ENCODE measurements at regions not wholly inside any gene's neighbourhood (a gene's known extent, or its start where the extent isn't known, plus 50 kb on each side); places are given as distances from the start of the nearest gene placed in this dataset.
A peak's percentile ranks its signal among the peaks of the same experiment; 100 is the strongest.

DNA sequence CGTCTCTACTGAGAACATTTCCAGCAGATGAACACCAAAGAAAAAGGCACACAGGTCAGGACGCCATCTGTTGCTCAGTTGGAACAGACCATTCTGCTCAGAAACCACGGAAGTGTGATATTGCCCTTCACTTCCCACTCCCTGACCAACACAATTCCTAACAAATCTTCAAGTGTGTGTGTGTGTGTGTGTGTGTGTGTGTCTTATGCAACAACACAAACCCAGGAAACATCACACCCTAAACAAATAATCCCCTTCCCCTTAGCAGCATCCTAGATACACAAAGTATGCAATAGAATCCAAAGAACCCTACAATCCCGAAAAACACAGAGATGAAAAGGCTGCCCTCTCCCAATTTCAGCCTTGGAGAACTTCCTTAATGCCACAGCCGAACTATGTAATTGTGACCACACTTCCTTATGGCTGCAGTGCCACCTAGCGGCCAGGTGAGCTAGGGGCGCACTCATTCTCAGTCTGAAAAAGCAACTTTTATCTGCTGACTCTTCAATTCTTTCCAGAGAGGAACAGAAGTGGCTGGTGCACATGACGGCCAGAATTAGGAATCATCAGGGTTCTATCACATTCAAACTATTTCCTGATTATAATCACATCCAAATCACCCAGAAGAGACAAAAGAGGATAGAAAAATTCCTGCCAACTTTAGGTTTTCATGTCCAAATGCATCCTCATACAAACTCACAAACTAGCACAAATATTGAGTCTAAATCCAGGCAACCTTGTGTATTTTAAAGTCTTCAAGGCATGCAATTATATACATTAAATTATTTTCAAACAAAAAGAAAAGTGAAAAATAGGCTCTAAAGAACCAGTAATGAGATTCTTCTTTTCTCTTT lies 164.9 kb downstream of the DHX15 start:
- DNase-seq (ENCODE audit: low spot score), result peak; percentile 85

DNA sequence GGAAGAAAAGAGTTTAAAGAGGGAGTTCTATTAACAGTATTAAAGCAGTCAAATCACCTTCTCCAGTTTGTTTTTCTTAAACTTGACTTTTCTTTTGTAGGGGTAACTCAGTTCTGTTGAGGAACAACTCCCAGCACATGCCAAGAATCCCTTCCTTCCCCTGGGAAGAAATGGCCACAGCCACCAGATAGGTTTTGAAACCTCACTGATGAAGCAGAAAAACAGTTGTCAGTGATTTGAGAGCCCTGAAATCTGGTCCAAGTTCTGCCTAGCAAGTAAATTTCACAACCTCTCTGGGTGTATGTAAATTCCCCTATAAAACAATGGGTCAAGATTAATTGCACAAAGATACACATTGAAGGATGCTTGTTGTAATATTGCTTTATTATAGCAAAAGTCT lies 167.1 kb downstream of the DHX15 start:
- DNase-seq (ENCODE audit: low spot score), result no peak

DNA sequence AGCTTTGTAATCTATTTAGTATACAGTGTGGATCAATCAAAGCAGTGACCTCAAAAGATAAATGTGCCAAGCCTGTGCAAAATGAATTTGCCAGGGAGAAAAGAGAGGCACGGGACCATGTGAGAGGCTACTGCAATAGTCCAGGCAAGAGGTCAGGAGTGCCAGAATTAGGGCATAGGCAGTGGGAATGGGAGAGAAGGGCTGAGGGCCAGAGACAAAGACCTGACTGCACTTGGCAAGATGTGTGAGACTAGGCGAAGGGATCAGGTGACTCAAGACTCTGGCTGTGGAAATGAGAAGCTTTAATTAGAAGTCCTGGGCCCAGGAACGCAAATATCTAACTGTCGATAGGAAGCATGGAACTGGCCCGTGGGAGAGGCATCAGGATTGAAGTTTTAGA lies 168.1 kb downstream of the DHX15 start:
- no peak for DNase-seq (ENCODE audit: low spot score)

DNA sequence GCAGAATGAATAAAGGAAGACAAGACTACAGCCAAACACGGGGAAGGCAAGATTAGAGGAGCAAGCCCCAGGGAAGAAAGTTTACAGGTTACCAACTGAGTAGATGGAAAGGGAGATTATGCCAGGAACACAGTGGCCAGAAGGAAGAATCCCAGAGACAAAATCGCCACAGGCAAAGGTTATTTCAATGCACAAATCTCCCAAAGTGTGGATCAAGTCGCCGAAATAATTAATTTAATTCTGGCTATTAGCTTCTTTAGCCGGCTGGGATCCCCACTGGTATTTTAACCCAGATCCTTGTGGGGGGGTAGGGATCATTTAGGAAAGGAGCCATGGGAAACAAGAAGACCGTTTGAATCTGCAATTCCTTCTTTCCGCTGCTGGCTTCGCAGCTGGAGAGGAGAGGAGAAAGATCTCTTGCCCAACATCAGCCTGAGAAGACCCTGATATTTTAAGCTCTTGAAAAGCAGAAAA lies 171.0 kb downstream of the DHX15 start:
- no peak for DNase-seq (ENCODE audit: low spot score)

DNA sequence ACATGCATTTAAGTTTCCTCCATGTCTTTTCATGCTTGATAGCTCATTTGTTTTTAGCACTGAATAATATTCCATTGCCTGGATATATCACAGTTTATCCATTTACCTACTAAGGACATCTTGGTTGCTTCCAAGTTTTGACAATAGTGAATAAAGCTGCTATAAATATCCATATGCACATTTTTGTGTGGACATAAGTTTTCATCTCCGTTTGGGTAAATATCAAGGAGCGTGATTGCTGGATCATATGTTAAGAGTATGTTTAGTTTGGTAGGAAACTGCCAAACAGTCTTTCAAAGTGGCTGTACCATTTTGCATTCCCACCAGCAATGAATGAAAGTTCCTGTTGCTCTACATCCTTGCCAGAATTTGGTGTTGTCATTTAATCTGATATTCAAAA lies 172.5 kb downstream of the DHX15 start:
- DNase-seq (ENCODE audit: low spot score), result no peak

DNA sequence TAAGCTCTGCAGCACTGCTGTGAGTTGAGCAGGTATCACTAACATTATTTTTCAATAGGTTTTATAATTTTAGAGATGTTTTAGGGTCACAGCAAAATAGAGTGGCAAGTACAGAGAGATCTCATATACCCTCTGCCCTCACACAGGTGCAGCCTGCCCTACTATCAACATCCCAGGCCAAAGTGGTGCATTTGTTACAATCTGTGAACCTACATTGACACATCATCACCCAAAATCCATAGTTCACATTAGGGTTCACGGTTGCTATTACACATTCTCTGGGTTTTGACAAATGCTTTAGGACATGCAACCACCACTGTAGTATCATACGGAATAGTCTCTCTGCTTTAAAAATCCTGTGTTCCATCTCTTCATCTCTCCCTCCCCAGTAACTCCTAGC lies 173.1 kb downstream of the DHX15 start:
- DNase-seq (ENCODE audit: low spot score), result no peak

DNA sequence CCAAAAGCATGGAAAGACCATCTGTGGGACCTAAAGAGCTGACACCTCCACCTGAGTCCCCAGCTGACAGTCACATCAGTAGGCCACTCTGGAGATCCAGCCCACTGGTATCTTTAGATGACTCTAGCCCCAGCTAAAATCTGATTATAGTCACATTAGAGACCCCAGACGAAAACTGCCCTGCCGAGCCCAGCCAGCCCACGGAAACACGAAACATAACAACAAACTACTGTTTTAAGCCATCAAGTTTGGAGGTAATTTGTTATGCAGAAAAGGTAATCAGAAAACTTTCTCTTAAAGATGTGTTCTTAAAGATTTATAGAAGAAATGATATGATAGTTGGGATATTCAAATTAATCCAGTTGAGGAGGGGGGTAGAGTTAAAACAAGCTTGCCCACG lies 175.7 kb downstream of the DHX15 start:
- DNase-seq (ENCODE audit: low spot score), result no peak

DNA sequence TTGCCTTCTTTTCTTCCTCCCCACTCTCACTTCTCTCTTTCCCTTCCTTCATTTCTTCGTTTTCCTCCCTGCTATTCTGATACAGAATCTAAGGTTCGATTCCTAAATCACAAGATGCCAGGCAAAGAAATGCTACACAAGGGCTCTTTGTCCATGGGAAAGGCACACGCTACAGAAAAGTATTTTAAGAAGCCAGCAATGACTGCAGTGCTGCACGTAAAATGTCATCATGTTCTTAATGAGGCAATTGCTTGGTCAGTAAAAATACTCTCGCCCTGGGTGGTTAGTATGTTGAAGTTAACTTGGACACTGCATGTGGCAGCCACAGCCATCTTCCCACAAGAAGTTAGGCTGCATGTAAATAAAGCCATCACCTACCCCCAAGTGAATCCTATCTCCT lies 178.4 kb downstream of the DHX15 start:
- DNase-seq (ENCODE audit: low spot score), result no peak

DNA sequence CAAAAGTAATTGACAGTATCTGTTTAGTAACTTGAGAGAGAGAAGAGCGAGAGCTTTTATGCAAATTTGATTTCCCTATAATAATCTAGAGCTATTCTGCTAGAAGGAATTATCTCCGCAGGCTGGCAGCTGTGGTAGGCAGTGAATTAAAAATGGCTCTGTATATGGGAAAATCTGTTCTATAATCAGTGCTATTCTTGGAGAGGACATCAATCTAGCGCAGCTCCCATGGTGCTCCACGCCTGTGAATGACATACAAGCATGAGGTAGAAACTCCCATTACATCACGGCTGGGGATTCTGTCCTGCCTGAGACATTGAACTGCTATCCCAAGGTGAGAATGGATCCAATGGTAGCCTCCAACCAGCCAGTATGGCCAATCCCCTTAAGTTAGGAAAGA lies 179.0 kb downstream of the DHX15 start:
- DNase-seq (ENCODE audit: low spot score), result no peak

DNA sequence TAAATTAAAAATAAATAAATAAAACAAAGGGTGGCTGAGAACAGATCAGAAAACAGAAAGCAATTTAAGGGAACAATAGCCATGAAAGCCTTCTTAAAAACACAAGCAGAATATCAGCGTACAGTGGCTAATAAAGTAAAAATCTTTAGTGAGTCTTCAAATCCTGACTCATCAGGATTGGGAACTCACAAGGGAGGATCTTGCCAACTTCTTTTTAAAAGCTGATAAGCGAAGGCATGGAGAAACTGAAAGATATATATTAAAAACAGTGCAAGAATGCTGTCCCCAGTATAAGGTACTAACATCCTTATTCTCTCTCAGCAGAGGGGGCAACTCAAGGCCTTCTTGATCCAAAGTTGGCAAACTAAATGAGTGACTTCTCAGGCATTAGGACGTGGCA lies 180.1 kb downstream of the DHX15 start:
- DNase-seq (ENCODE audit: low spot score), result no peak

DNA sequence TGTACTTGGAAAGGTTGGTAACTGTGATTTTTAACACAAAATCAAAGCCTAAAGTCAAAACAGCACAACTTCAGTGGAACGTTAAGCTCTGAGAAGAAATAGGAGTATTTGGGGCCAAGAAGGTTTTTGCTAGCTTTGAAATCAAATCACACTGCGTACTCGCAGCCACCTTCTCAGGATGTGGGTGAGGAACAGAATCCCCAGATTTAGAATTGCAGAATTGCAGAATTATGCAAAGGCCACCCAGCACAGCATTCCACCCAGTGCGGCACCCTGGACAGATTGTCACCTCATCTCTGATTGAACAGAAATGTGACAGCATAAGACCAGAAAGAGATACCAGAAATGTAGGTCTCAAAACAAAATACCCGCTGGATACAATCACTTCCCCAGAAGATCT lies 181.1 kb downstream of the DHX15 start:
- DNase-seq (ENCODE audit: low spot score), result no peak

DNA sequence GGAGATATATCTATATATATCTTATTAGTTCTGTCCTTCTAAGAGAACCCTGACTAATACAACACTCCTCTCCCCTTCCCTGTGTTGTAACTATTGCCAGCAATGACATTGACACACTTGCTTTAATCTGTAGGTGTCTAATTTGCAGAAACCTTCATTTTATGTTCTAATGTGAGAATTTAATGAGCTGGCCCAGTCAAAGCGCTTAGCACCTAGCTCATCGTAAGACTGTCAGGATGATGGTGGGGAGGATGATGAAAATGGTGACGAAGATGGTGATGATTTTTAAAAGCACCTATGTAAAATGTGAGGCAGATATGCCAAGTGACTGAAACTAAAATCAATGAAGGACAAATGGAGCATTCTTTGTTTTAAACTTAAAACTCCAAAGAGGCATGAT lies 183.8 kb downstream of the DHX15 start:
- no peak for DNase-seq (ENCODE audit: low spot score)

DNA sequence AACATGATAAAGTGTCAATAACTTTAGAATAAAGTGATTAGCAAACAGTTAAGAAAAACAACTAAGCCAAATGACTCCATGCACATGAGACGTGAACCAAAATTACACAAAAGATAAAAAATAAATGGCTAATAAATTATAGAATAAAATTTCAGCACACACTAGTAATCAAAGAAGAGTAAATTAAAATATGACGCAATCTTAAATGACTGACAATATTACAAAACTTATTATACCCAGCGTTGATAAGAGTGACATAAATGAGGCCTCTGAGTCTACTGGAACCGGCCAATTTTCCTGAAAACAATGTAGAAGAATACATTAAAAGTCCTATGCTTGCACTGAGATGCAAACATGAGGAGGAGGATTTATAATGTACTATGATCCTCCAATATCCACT lies 187.4 kb downstream of the DHX15 start:
- DNase-seq (ENCODE audit: low spot score), result no peak

DNA sequence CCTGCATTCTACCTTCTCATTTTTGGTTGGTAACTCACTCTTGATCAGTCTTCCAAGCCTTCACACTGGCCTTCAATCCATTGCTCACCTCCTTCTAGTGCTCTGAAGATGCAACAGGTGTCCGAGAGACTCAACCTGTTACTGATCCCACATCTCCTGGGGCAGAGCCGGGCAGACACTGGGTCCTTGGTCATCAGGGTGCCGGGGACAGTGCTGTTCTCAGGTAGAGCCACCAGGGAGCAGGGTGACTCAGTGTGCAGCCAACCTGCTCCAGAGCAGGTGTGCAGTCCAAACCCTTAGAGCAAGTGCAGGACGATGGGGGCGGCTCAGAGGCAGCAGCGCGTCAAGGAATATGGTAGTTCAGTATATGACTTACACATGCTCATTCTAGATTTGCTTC lies 188.4 kb downstream of the DHX15 start:
- no peak for DNase-seq (ENCODE audit: low spot score)

DNA sequence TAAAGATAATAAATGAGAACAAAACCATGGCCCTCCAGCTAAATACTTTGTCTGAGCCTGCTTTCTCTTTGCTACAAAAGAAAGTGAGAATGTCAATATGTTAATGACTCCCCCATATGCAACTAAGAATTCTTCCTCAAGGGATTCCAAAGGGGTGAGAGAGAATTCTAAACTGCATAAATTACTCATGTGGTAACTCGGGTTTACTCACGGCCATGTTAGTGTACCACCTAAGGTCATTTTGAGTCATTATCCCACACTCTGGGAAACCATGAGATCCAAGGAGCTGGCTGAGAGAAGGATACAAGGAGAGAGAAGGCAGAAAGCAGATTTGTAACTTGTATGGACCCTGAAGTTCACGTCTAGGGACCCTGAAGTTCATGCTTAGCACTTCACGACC lies 190.3 kb downstream of the DHX15 start:
- peak; percentile 22 for DNase-seq (ENCODE audit: low spot score)

DNA sequence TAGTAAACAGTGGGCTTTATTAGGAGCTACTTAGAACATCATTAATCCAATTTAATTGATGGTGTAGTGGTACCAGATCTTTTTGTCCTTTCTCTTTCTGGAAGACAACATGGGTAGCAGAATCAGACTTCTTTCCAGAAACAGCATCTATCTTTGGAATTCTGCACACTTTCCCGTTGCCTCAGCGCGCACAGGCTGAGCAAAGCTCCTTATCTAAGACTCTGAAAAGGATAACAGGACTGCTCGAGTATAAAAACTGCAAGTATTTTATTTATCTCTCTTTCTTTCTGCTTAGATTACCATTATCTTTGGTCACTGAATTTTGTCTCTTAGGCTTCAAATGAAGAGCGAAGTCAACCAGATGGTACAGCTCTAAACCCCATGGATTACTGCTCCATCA lies 191.7 kb downstream of the DHX15 start:
- no peak for DNase-seq (ENCODE audit: low spot score)

DNA sequence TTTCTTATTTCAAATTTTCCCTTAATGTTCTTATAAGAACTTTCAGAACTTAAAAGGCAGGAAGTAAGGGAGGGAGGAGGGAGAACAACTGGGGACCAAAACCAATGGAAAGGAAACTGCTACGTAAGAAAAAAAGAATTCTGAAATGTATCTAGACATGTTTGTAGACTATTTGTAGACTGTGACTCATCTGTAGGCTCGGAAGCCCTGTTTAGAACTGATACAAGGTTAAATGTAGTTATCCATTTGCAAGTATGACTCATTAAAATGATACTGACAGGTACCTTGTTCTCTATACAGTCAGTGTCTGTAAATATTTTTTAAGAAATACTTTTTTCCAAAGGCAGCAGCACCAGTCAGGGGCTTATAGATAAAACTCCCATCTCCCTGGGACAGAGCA lies 202.0 kb downstream of the DHX15 start:
- DNase-seq (ENCODE audit: low spot score), result no peak

DNA sequence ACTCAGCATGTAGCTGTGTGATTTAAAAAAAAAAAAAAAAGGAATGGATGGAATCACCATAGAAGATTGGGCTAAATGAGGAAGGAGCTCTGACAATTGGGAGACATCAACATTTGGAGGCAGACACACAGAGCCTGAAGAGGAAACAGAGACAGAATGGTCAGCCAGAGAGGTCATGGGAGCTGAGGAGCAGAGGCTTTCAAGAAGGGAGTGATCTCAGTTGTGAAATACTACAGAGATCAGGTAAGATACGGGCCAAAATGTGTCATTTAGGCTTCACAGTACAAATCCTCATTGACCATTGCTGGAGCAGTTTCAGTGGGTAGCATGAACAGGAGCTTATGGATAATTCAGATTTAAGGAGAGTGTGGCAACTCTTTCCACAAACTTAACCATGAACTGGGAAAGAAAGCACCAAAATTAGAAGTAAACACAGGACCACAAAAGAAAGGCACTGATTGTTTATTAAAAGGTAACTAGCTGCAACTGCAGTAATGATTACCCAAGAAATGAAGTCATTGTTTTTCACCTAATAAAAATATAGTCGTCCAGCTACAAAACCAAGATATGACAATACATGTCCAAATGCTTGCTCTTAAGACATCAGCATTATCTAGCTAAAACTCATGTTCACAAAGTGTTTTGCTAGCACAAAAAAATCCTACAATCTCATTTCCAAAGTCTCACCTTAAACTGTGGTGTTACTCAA lies 203.2 kb downstream of the DHX15 start:
- DNase-seq (ENCODE audit: low spot score), result no peak

DNA sequence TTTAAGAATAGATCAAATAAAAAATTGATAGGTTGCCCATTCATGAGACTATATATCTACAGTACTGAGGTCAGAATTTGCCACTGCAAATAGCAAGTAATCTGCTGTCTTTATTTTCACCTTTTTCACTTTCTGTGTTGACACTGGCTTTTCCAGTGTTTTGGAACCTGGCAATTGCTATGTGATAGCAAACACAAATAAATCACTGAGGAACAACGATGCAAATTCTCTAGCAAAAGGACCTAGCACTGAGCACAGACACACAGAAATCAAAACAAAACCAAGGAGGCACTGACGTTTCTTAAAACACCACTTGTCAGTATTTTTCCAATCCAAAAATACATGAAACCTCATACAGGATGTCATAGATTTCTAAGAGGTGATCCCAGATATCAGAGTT lies 210.7 kb downstream of the DHX15 start:
- no peak for DNase-seq (ENCODE audit: low spot score)

DNA sequence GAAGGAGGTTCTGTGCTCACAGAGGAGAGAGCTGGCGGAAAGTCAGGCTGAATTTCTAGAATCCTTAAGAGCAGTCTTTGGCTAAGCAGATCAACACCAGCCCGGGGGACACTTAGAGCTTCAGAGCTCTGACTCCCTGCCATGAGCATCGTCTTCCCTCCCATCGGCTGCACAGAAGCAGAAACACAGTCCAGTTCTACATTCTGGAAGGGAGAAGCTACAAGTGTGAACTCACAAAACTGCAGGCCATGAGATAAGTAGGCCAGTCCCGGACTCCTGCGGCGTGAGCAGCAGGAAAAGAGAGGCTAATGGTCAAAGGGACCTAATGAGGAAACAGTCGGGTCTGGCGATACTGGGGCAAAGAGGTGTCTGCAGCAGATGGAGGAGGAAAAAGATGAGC lies 211.5 kb downstream of the DHX15 start:
- DNase-seq (ENCODE audit: low spot score), result no peak

DNA sequence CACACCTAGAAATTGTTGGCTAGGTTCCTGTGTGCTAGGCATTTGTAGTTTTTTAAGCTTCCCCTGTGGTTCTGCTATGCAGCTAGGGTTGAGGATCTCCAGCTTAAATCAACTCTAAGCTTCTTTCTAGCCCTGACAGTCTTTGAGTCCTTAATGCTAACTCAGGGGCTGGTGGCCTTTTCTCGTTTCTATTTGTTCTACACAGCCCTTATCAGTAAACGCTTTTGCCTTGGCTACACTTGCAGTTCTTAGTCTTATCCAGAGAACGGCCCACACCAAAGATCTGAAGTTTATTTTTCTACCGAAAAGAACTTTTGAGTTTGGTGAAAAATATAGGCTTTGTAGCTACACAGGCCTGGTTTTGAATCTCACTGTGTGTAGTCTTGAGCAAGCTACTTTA lies 212.0 kb downstream of the DHX15 start:
- DNase-seq (ENCODE audit: low spot score), result no peak

DNA sequence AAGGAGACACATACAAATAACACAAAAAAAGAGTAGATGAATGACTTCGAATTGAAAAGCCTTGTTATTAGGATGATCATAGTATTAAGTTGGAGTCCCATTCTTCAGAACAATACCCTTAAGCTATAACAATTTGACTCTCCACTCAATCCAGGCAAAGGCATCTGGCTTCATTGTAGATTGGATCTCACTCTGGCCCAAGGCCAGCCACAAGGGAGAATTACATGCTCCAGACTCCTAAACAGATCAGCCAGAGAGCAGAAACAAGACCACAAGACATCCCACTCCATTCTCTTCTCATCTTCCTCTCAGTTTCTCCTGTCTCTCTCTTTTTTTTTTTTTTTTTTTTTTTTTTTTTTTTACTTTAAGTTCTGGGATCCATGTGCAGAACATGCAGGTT lies 213.9 kb downstream of the DHX15 start:
- no peak for DNase-seq (ENCODE audit: low spot score)

DNA sequence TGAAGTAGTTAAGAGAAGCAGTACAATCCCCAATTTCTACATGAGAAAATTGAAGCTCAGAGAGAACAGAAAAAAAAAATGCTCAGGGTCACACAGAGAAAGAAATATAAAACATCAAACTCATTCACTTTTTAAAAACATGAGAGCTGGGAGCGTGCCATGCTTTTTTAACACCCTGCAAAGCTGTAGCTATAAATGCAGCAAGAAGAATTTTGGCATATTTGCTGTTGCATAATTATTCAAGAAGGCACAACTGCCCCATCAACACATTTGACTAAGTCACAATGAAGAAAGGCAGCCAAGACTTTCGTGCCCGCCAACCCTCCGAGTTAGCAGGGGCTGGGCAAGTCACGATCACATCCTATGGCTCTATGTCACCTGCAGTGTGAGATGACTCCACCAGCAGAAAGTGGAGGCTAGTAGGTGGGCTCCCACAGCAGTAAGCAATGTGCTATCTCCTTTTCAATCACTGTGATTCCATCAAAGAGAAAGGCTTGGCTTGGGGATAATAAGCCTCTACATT lies 214.8 kb downstream of the DHX15 start:
- DNase-seq (ENCODE audit: low spot score), result no peak

All from AG20443 (cell line).